NOMO-1 treated with DMSO at 0.1 percent for 48 hours (cell line): ENCODE measurements at regions not wholly inside any gene's neighbourhood (a gene's known extent, or its start where the extent isn't known, plus 50 kb on each side); places are given as distances from the start of the nearest gene placed in this dataset.

ENCODE experiments used
- DNase-seq: peaks from one replicate; lab custom pipeline; 2025; ENCODE audit not compliant: unreplicated experiment; lab: John Stamatoyannopoulos, UW

GRCh38 chr1:34686531-34686930, 68.3 kb upstream of the GJB5 start:
- no peak for DNase-seq

GRCh38 chr1:34688006-34688741, 66.7 kb upstream of the GJB5 start:
- no peak for DNase-seq

GRCh38 chr1:34690269-34690668, 64.6 kb upstream of the GJB5 start:
- no peak for DNase-seq

- DNase-seq, result no peak
Measured at GRCh38 chr1:34693081-34693480, 61.8 kb upstream of the GJB5 start.

- no peak for DNase-seq
Measured at GRCh38 chr1:34694383-34694782, 60.5 kb upstream of the GJB5 start.

GRCh38 chr1:34695580-34695979, 59.3 kb upstream of the GJB5 start:
- no peak for DNase-seq

GRCh38 chr1:34696230-34696629, 58.6 kb upstream of the GJB5 start:
- no peak for DNase-seq

GRCh38 chr1:34696981-34697380, 57.9 kb upstream of the GJB5 start:
- DNase-seq, result no peak

- no peak for DNase-seq
Measured at GRCh38 chr1:34697818-34698217, 57.0 kb upstream of the GJB5 start.

GRCh38 chr1:34701326-34702060, 53.4 kb upstream of the GJB5 start:
- DNase-seq, result no peak
